DND-41 (cell line): ENCODE measurements at regions not wholly inside any gene's neighbourhood (a gene's known extent, or its start where the extent isn't known, plus 50 kb on each side); places are given as distances from the start of the nearest gene placed in this dataset.
"Not testable (repeated sequence)": the region's sequence is repeated elsewhere in the genome, so short reads cannot be mapped to it uniquely, and the experiment has no call there.

ENCODE experiments used
- EZH2 ChIP-seq: IDR thresholded peaks from 3 replicates; pipeline ENCODE4 v1.6.1; 2012; ENCODE audit warnings: borderline replicate concordance, low read depth, mild to moderate bottlenecking, moderate library complexity, low read length, inconsistent platforms; ENCODE audit not compliant: severe bottlenecking
- TF ChIP-seq, protein P1 (sequence below): IDR thresholded peaks from 2 replicates; pipeline ENCODE4 v1.5.1; 2012; ENCODE audit warnings: borderline replicate concordance, low read length, moderate library complexity, mild to moderate bottlenecking; ENCODE audit not compliant: poor library complexity, severe bottlenecking; ENCODE audit errors: extremely low read depth

DNA sequence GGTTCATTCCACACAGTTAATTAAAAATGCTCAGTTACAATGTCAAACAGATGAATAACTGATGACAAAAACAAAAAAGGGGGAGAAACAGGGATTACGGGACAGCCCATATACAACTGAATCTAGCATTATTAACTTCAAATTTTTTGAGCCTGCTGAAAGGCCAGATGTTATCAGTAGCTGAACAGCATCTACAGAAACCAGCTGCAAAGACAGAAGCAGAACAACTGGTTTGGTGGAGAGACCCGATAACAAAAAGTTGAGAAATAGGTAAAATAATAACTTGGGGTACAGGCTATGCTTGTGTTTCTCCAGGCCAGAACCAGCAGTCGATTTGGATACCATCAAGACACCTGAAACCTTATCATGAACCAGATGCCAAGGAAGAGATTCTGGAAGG, 109.8 kb downstream of the SEPTIN7 start:
- TF ChIP-seq EZH2: not testable (repeated sequence)
- TF ChIP-seq, protein P1, sequence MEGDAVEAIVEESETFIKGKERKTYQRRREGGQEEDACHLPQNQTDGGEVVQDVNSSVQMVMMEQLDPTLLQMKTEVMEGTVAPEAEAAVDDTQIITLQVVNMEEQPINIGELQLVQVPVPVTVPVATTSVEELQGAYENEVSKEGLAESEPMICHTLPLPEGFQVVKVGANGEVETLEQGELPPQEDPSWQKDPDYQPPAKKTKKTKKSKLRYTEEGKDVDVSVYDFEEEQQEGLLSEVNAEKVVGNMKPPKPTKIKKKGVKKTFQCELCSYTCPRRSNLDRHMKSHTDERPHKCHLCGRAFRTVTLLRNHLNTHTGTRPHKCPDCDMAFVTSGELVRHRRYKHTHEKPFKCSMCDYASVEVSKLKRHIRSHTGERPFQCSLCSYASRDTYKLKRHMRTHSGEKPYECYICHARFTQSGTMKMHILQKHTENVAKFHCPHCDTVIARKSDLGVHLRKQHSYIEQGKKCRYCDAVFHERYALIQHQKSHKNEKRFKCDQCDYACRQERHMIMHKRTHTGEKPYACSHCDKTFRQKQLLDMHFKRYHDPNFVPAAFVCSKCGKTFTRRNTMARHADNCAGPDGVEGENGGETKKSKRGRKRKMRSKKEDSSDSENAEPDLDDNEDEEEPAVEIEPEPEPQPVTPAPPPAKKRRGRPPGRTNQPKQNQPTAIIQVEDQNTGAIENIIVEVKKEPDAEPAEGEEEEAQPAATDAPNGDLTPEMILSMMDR: not testable (repeated sequence)
